ENCODE measurements at regions not wholly inside any gene's neighbourhood (a gene's known extent, or its start where the extent isn't known, plus 50 kb on each side); places are given as distances from the start of the nearest gene placed in this dataset.

- Histone ChIP-seq H2AFZ (ENCODE audit: low read depth, low read length) (peak overlapping the region; percentile 78), H3K4me3 (no peak overlapping the region), H3K27me3 (ENCODE audit: control insufficient read depth in 2 of 2, insufficient read depth in 2 of 2, low read length in 2 of 2) (no peaks in the 10 kb centered on the region), H3K27ac (ENCODE audit: extremely low read depth, low read depth, low read length) (peak overlapping the region; percentile 63), H3K36me3 (ENCODE audit: control insufficient read depth, insufficient read depth, low read length) (no peaks in the 10 kb centered on the region), H3K9me3 (replicated peaks; ENCODE audit: control insufficient read depth, insufficient read depth, low read depth, low read length) (no peaks in the 10 kb centered on the region; the same call in 1 of the 2 replicates), H3K4me2 (ENCODE audit: insufficient read depth, low read length) (no peak overlapping the region; the same call in 1 of the 2 replicates), H3K4me1 (replicated peaks in 1 of 2; ENCODE audit: control insufficient read depth in 2 of 2, insufficient read depth in 2 of 2, low read length in 2 of 2) (peaks cover 14 to 41% of the 10 kb centered on the region in 2 experiments), H3K9ac (ENCODE audit: insufficient read depth in 1 of 2, low read depth in 2 of 2, low read length in 2 of 2) (0 out of 4 replicates have a peak overlapping the region, but pooled peaks of 1 of the 2 experiments have one; percentile 29), H3K79me2 (ENCODE audit: control insufficient read depth, insufficient read depth, low read length) (no peaks in the 10 kb centered on the region), H3K9me1 (ENCODE audit: control insufficient read depth, insufficient read depth, low read length) (no peaks in the 10 kb centered on the region), H4K20me1 (replicated peaks; ENCODE audit: control insufficient read depth, insufficient read depth, low read length) (no peaks in the 10 kb centered on the region)
- no peak for TF ChIP-seq KDM5B (IDR thresholded peaks at IDR 0.05; ENCODE audit: insufficient replicate concordance, low read depth, low read length)
- no peak for TF ChIP-seq EP400 (IDR thresholded peaks at IDR 0.05)
- TF ChIP-seq KDM4B (IDR thresholded peaks at IDR 0.05; ENCODE audit: borderline replicate concordance in 2 of 2, low read depth in 1 of 2) = no peak
- TF ChIP-seq CEBPB (tag; IDR thresholded peaks at IDR 0.05) = no peak
- TF ChIP-seq DDX20 (tag; IDR thresholded peaks at IDR 0.05; ENCODE audit: low read depth) = no peak
- no peak for TF ChIP-seq JUND (IDR thresholded peaks at IDR 0.05; ENCODE audit: borderline replicate concordance, low read depth, low read length)
- TF ChIP-seq JUND (tag; IDR thresholded peaks at IDR 0.05; ENCODE audit: borderline replicate concordance, low read depth, low read length) = no peak
- no peak for TF ChIP-seq SRSF9 (IDR thresholded peaks at IDR 0.05; ENCODE audit: borderline replicate concordance, low read depth, low read length)
- no peak for TF ChIP-seq CBX3 (IDR thresholded peaks at IDR 0.05; ENCODE audit: borderline replicate concordance in 1 of 2, low read length in 2 of 2)
- TF ChIP-seq RBM14 (IDR thresholded peaks at IDR 0.05; ENCODE audit: borderline replicate concordance, insufficient read depth, low read depth, low read length) = no peak
- no peak for TF ChIP-seq TSHZ1 (CRISPR knock-in tag; IDR thresholded peaks at IDR 0.05)
- CTCF ChIA-PET (ENCODE audit: low intra/inter-chr PET ratio) = no interaction called here
- BruUV-seq (replicated peaks) = no TSS peak
- WGBS (ENCODE audit: insufficient coverage, low coverage, missing lambda C conversion rate) = 38% methylated on average over 1 of the region's 1 CpG
- in situ Hi-C loops (cut with MboI) (no loop called here), intact Hi-C loops (cut with micrococcal nuclease) (no loop called here)
- ATAC-seq (no peak), FAIRE-seq (no peak), DNase-seq (ENCODE audit: extremely low read depth in 1 of 4, low spot score in 3 of 4) (no peak)
- POLR2A ChIA-PET = interaction anchor here (0.8 kb wide), 1 partner anchor 130 kb away, joined by 3 read pairs; no protein-coding TSS in a partner anchor
These were observed 198.9 kb upstream of the SSTR4 start for GRCh38 chr20:22836211-22836610.

Data from K562 (cell line).